WTC11 (cell line): ENCODE measurements at regions not wholly inside any gene's neighbourhood (a gene's known extent, or its start where the extent isn't known, plus 50 kb on each side); places are given as distances from the start of the nearest gene placed in this dataset.

Experiments
- AFF4 ChIP-seq: sonication (generic); formaldehyde crosslinking; IDR thresholded peaks from 2 replicates; pipeline ENCODE4 v1.8.1; 2023; ENCODE audit warnings: mild to moderate bottlenecking, missing genetic modification reagents, borderline replicate concordance
- CREM ChIP-seq: sonication (generic); formaldehyde crosslinking; IDR thresholded peaks from 2 replicates; pipeline ENCODE4 v1.8.1; 2022; ENCODE audit warnings: mild to moderate bottlenecking, missing genetic modification reagents, moderate library complexity
- CTCF ChIP-seq: fragments of 200-600 bp; IDR thresholded peaks from 2 replicates; pipeline ENCODE4 v1.8.0; 2022; ENCODE audit warnings: antibody characterized with exemption
- E2F4 ChIP-seq: sonication (generic); formaldehyde crosslinking; IDR thresholded peaks from 2 replicates; pipeline ENCODE4 v1.8.1; 2022; ENCODE audit warnings: low read depth, mild to moderate bottlenecking, moderate library complexity, missing genetic modification reagents, borderline replicate concordance
- ETV6 ChIP-seq: sonication (generic); formaldehyde crosslinking; IDR thresholded peaks from 2 replicates; pipeline ENCODE4 v1.8.1; 2022; ENCODE audit warnings: mild to moderate bottlenecking, missing genetic modification reagents
- FOXK1 ChIP-seq: sonication (generic); formaldehyde crosslinking; IDR thresholded peaks from 2 replicates; pipeline ENCODE4 v1.8.0; 2022; ENCODE audit warnings: mild to moderate bottlenecking, moderate library complexity, missing genetic modification reagents
- IRF1 ChIP-seq: sonication (generic); formaldehyde crosslinking; IDR thresholded peaks from 2 replicates; pipeline ENCODE4 v1.8.0; 2023; ENCODE audit warnings: missing genetic modification reagents
- JUN ChIP-seq: sonication (generic); formaldehyde crosslinking; IDR thresholded peaks from 2 replicates; pipeline ENCODE4 v1.8.0; 2023; ENCODE audit warnings: mild to moderate bottlenecking, missing genetic modification reagents
- KAT7 ChIP-seq: sonication (generic); formaldehyde crosslinking; IDR thresholded peaks from 2 replicates; pipeline ENCODE4 v1.8.1; 2023; ENCODE audit warnings: missing genetic modification reagents, mild to moderate bottlenecking, borderline replicate concordance
- TCF7 ChIP-seq: sonication (generic); formaldehyde crosslinking; IDR thresholded peaks from 2 replicates; pipeline ENCODE4 v1.8.0; 2022; ENCODE audit warnings: mild to moderate bottlenecking, low read depth, missing genetic modification reagents, moderate library complexity
- TP53 ChIP-seq: sonication (generic); formaldehyde crosslinking; IDR thresholded peaks from 2 replicates; pipeline ENCODE4 v1.8.1; 2023; ENCODE audit warnings: mild to moderate bottlenecking, missing genetic modification reagents
- USF2 ChIP-seq: sonication (generic); formaldehyde crosslinking; IDR thresholded peaks from 2 replicates; pipeline ENCODE4 v1.8.1; 2023; ENCODE audit warnings: mild to moderate bottlenecking, missing genetic modification reagents, moderate library complexity
- ZBTB43 ChIP-seq: sonication (generic); formaldehyde crosslinking; IDR thresholded peaks from 2 replicates; pipeline ENCODE4 v1.8.1; 2023; ENCODE audit warnings: mild to moderate bottlenecking, missing genetic modification reagents
- ZNF121 ChIP-seq: sonication (generic); formaldehyde crosslinking; IDR thresholded peaks from 2 replicates; pipeline ENCODE4 v1.8.0; 2023; ENCODE audit warnings: missing genetic modification reagents

- TF ChIP-seq JUN (CRISPR knock-in tag): no peak
- TF ChIP-seq CTCF: no peak
- TF ChIP-seq ZBTB43 (CRISPR knock-in tag): no peak
- no peak for TF ChIP-seq E2F4 (CRISPR knock-in tag)
- TF ChIP-seq ETV6 (CRISPR knock-in tag): no peak
- no peak for TF ChIP-seq CREM (CRISPR knock-in tag)
- TF ChIP-seq ZNF121 (CRISPR knock-in tag): no peak
- TF ChIP-seq IRF1: no peak
- no peak for TF ChIP-seq TP53 (CRISPR knock-in tag)
- no peak for TF ChIP-seq KAT7 (CRISPR knock-in tag)
- TF ChIP-seq USF2 (CRISPR knock-in tag): no peak
- no peak for TF ChIP-seq FOXK1 (CRISPR knock-in tag)
- TF ChIP-seq TCF7: no peak
- no peak for TF ChIP-seq AFF4 (CRISPR knock-in tag)
Observed at GRCh38 chr10:123274306-123275135, 120.3 kb downstream of the BUB3 start.
